ENCODE measurements at regions not wholly inside any gene's neighbourhood (a gene's known extent, or its start where the extent isn't known, plus 50 kb on each side); places are given as distances from the start of the nearest gene placed in this dataset.

GRCh38 chr9:118187408-118187807 lies 483.2 kb downstream of the TLR4 start:
- Mint-ChIP-seq H3K4me3 (no peak overlapping the region), H3K27me3 (no peaks in the 10 kb centered on the region)

GRCh38 chr9:118189615-118190014 lies 485.4 kb downstream of the TLR4 start:
- Mint-ChIP-seq H3K9me3 (ENCODE audit: low read depth) (peaks cover 8% of the 10 kb centered on the region), H3K4me1 (ENCODE audit: low read depth) (no peaks in the 10 kb centered on the region), H3K27ac (no peak overlapping the region), H3K36me3 (no peaks in the 10 kb centered on the region), H3K4me3 (no peak overlapping the region), H3K27me3 (no peaks in the 10 kb centered on the region)

More at GRCh38 chr9:118187408-118187807, 483.2 kb downstream of the TLR4 start:
- H3K36me3 Mint-ChIP-seq, result no peaks in the 10 kb centered on the region
- no peak overlapping the region for H3K27ac Mint-ChIP-seq
- peaks cover 4% of the 10 kb centered on the region for H3K9me3 Mint-ChIP-seq (ENCODE audit: low read depth)
- no peaks in the 10 kb centered on the region for H3K4me1 Mint-ChIP-seq (ENCODE audit: low read depth)

- Mint-ChIP-seq H3K27ac (no peak overlapping the region), H3K4me1 (ENCODE audit: low read depth) (no peaks in the 10 kb centered on the region), H3K27me3 (no peaks in the 10 kb centered on the region), H3K4me3 (no peak overlapping the region), H3K36me3 (no peaks in the 10 kb centered on the region), H3K9me3 (ENCODE audit: low read depth) (peaks cover 8% of the 10 kb centered on the region)
Measured at GRCh38 chr9:118192807-118193206, 488.6 kb downstream of the TLR4 start.

- Mint-ChIP-seq H3K4me1 (ENCODE audit: low read depth) (no peaks in the 10 kb centered on the region), H3K4me3 (no peak overlapping the region), H3K27ac (no peak overlapping the region), H3K9me3 (ENCODE audit: low read depth) (peaks cover 5% of the 10 kb centered on the region), H3K36me3 (no peaks in the 10 kb centered on the region), H3K27me3 (no peaks in the 10 kb centered on the region)
Measured at GRCh38 chr9:118209343-118209742, 505.1 kb downstream of the TLR4 start.

- no peaks in the 10 kb centered on the region for H3K9me3 Mint-ChIP-seq (ENCODE audit: low read depth)
- no peaks in the 10 kb centered on the region for H3K36me3 Mint-ChIP-seq
- H3K27ac Mint-ChIP-seq, result no peak overlapping the region
- H3K27me3 Mint-ChIP-seq, result no peaks in the 10 kb centered on the region
- no peak overlapping the region for H3K4me3 Mint-ChIP-seq
- H3K4me1 Mint-ChIP-seq (ENCODE audit: low read depth), result no peaks in the 10 kb centered on the region
Measured at GRCh38 chr9:118215549-118215948, 511.3 kb downstream of the TLR4 start.

- Mint-ChIP-seq H3K4me1 (ENCODE audit: low read depth) (no peaks in the 10 kb centered on the region), H3K27me3 (peaks cover 2% of the 10 kb centered on the region), H3K27ac (no peak overlapping the region), H3K9me3 (ENCODE audit: low read depth) (no peaks in the 10 kb centered on the region), H3K36me3 (no peaks in the 10 kb centered on the region), H3K4me3 (no peak overlapping the region)
Measured at GRCh38 chr9:118222375-118222774, 518.2 kb downstream of the TLR4 start.

GRCh38 chr9:118223111-118223510 lies 518.9 kb downstream of the TLR4 start:
- Mint-ChIP-seq H3K27me3 (peaks cover 2% of the 10 kb centered on the region), H3K9me3 (ENCODE audit: low read depth) (no peaks in the 10 kb centered on the region), H3K4me1 (ENCODE audit: low read depth) (no peaks in the 10 kb centered on the region), H3K27ac (no peak overlapping the region), H3K36me3 (no peaks in the 10 kb centered on the region), H3K4me3 (no peak overlapping the region)

GRCh38 chr9:118230329-118230728 lies 526.1 kb downstream of the TLR4 start:
- Mint-ChIP-seq H3K4me1 (ENCODE audit: low read depth) (no peaks in the 10 kb centered on the region), H3K36me3 (no peaks in the 10 kb centered on the region), H3K27ac (no peak overlapping the region), H3K9me3 (ENCODE audit: low read depth) (no peaks in the 10 kb centered on the region), H3K4me3 (no peak overlapping the region), H3K27me3 (no peaks in the 10 kb centered on the region)

- Mint-ChIP-seq H3K27me3 (no peaks in the 10 kb centered on the region), H3K9me3 (ENCODE audit: low read depth) (peaks cover 3% of the 10 kb centered on the region), H3K4me1 (ENCODE audit: low read depth) (no peaks in the 10 kb centered on the region), H3K27ac (no peak overlapping the region), H3K4me3 (no peak overlapping the region), H3K36me3 (no peaks in the 10 kb centered on the region)
Measured at GRCh38 chr9:118236625-118237024, 532.4 kb downstream of the TLR4 start.

GRCh38 chr9:118238139-118238538 lies 533.9 kb downstream of the TLR4 start:
- Mint-ChIP-seq H3K36me3 (no peaks in the 10 kb centered on the region), H3K4me1 (ENCODE audit: low read depth) (no peaks in the 10 kb centered on the region), H3K4me3 (no peak overlapping the region), H3K27ac (no peak overlapping the region), H3K9me3 (ENCODE audit: low read depth) (peaks cover 3% of the 10 kb centered on the region), H3K27me3 (no peaks in the 10 kb centered on the region)

- no peak overlapping the region for H3K4me3 Mint-ChIP-seq
- H3K27ac Mint-ChIP-seq, result no peak overlapping the region
- no peaks in the 10 kb centered on the region for H3K4me1 Mint-ChIP-seq (ENCODE audit: low read depth)
- no peaks in the 10 kb centered on the region for H3K27me3 Mint-ChIP-seq
- H3K9me3 Mint-ChIP-seq (ENCODE audit: low read depth), result peaks cover 13% of the 10 kb centered on the region
- no peaks in the 10 kb centered on the region for H3K36me3 Mint-ChIP-seq
Measured at GRCh38 chr9:118252027-118252426, 547.8 kb downstream of the TLR4 start.

GRCh38 chr9:118262191-118262590 lies 558.0 kb downstream of the TLR4 start:
- Mint-ChIP-seq H3K4me3 (no peak overlapping the region), H3K9me3 (ENCODE audit: low read depth) (peaks cover 12% of the 10 kb centered on the region), H3K27ac (no peak overlapping the region), H3K36me3 (no peaks in the 10 kb centered on the region), H3K4me1 (ENCODE audit: low read depth) (no peaks in the 10 kb centered on the region), H3K27me3 (peaks cover 3% of the 10 kb centered on the region)

GRCh38 chr9:118263949-118264348 lies 559.7 kb downstream of the TLR4 start:
- Mint-ChIP-seq H3K36me3 (no peaks in the 10 kb centered on the region), H3K4me1 (ENCODE audit: low read depth) (no peaks in the 10 kb centered on the region), H3K4me3 (no peak overlapping the region), H3K27ac (no peak overlapping the region), H3K27me3 (peaks cover 3% of the 10 kb centered on the region), H3K9me3 (ENCODE audit: low read depth) (peaks cover 12% of the 10 kb centered on the region)

- Mint-ChIP-seq H3K4me3 (no peak overlapping the region), H3K27ac (no peak overlapping the region), H3K4me1 (ENCODE audit: low read depth) (no peaks in the 10 kb centered on the region), H3K36me3 (no peaks in the 10 kb centered on the region), H3K27me3 (peaks cover 4% of the 10 kb centered on the region), H3K9me3 (ENCODE audit: low read depth) (peaks cover 6% of the 10 kb centered on the region)
Measured at GRCh38 chr9:118268046-118268445, 563.8 kb downstream of the TLR4 start.

GRCh38 chr9:118269623-118270022 lies 565.4 kb downstream of the TLR4 start:
- Mint-ChIP-seq H3K4me3 (no peak overlapping the region), H3K36me3 (no peaks in the 10 kb centered on the region), H3K4me1 (ENCODE audit: low read depth) (no peaks in the 10 kb centered on the region), H3K27ac (no peak overlapping the region), H3K27me3 (peaks cover 4% of the 10 kb centered on the region), H3K9me3 (ENCODE audit: low read depth) (peaks cover 3% of the 10 kb centered on the region)

- no peak overlapping the region for H3K27ac Mint-ChIP-seq
- H3K9me3 Mint-ChIP-seq (ENCODE audit: low read depth), result peaks cover 3% of the 10 kb centered on the region
- H3K36me3 Mint-ChIP-seq, result no peaks in the 10 kb centered on the region
- no peak overlapping the region for H3K4me3 Mint-ChIP-seq
- H3K27me3 Mint-ChIP-seq, result peaks cover 1% of the 10 kb centered on the region
- no peaks in the 10 kb centered on the region for H3K4me1 Mint-ChIP-seq (ENCODE audit: low read depth)
Measured at GRCh38 chr9:118271331-118271730, 567.1 kb downstream of the TLR4 start.
